NB4 (cell line): ENCODE measurements at regions not wholly inside any gene's neighbourhood (a gene's known extent, or its start where the extent isn't known, plus 50 kb on each side); places are given as distances from the start of the nearest gene placed in this dataset.
A peak's percentile ranks its signal among the peaks of the same experiment; 100 is the strongest.

Experiments used
- DNase-seq: peaks from one replicate; pipeline ENCODE4 v3.0.0; 2010; ENCODE audit warnings: low read depth
- H3K4me3 ChIP-seq: one replicate; pipeline ENCODE4 v1.5.1; 2011; ENCODE audit warnings: mild to moderate bottlenecking, low read depth, low read length, moderate library complexity
- CTCF ChIP-seq: IDR thresholded peaks from one replicate; pipeline ENCODE4 v1.5.1; 2012; ENCODE audit warnings: low read depth, low read length
- MAX ChIP-seq: IDR thresholded peaks from 2 replicates; pipeline ENCODE4 v1.6.1; 2011; ENCODE audit warnings: low read depth, low read length
- MYC ChIP-seq: IDR thresholded peaks from 2 replicates; pipeline ENCODE4 v1.6.1; 2011; ENCODE audit warnings: low read depth, low read length
- POLR2A ChIP-seq: IDR thresholded peaks from 2 replicates; pipeline ENCODE4 v1.6.1; 2011; ENCODE audit warnings: mild to moderate bottlenecking; ENCODE audit not compliant: insufficient read length; ENCODE audit errors: extremely low read depth

- no peak for TF ChIP-seq CTCF
- no peak for TF ChIP-seq MAX
- no peak for TF ChIP-seq MYC
- no peak for TF ChIP-seq POLR2A
- no peak overlapping the region for H3K4me3 ChIP-seq
- no peak for DNase-seq
Measured at GRCh38 chr2:201964631-201965206, 68.9 kb upstream of the FZD7 start.

GRCh38 chr2:201965550-201965949 lies 68.1 kb upstream of the FZD7 start:
- no peak overlapping the region for H3K4me3 ChIP-seq
- peak; percentile 26 for DNase-seq
- TF ChIP-seq MAX, result no peak
- TF ChIP-seq CTCF, result peak; percentile 24
- no peak for TF ChIP-seq MYC
- TF ChIP-seq POLR2A, result no peak

- no peak overlapping the region for H3K4me3 ChIP-seq
- DNase-seq, result no peak
- TF ChIP-seq CTCF (no peak), MYC (no peak), POLR2A (no peak)
Measured at GRCh38 chr2:201966691-201967438, 66.8 kb upstream of the FZD7 start.

- TF ChIP-seq MAX (no peak), MYC (no peak), CTCF (no peak), POLR2A (no peak)
- no peak for DNase-seq
- no peak overlapping the region for H3K4me3 ChIP-seq
Measured at GRCh38 chr2:201968050-201968449, 65.6 kb upstream of the FZD7 start.

GRCh38 chr2:201968476-201968875 lies 65.2 kb upstream of the FZD7 start:
- no peak for DNase-seq
- no peak overlapping the region for H3K4me3 ChIP-seq
- no peak for TF ChIP-seq POLR2A
- TF ChIP-seq CTCF, result no peak
- no peak for TF ChIP-seq MYC
- TF ChIP-seq MAX, result no peak
